Adrenal gland (tissue), 5 donors: ENCODE measurements at regions not wholly inside any gene's neighbourhood (a gene's known extent, or its start where the extent isn't known, plus 50 kb on each side); places are given as distances from the start of the nearest gene placed in this dataset.

ENCODE experiments used
- CTCF ChIP-seq, 6 experiments: fragments of 450-650 bp in 4 of 6; fragments of 200-600 bp in 2 of 6; sonication (generic) in 1 of 6; IDR thresholded peaks; 1 replicate in 5 of 6; 2 replicates in 1 of 6; pipeline versions ENCODE4 v1.5.1 to v1.8.0; 2016 to 2021; ENCODE audit warnings: antibody characterized with exemption in 6 of 6, mild to moderate bottlenecking in 2 of 6, moderate library complexity in 1 of 6
- POLR2A ChIP-seq, 2 donors: fragments of 450-650 bp; IDR thresholded peaks; one replicate each; pipeline ENCODE4 v1.6.1; 2017; ENCODE audit warnings: antibody characterized with exemption in 2 of 2, mild to moderate bottlenecking in 2 of 2, moderate library complexity in 1 of 2
- donor health status: DM: no; HTN: no; CAD: no.

GRCh38 chr2:128573116-128573515 is 254.4 kb upstream of the HS6ST1 start:
- TF ChIP-seq POLR2A (IDR thresholded peaks at IDR 0.05) = no peak
- no peak for TF ChIP-seq CTCF (IDR thresholded peaks at IDR 0.05)
